Spleen (tissue), 7 donors: ENCODE measurements at regions not wholly inside any gene's neighbourhood (a gene's known extent, or its start where the extent isn't known, plus 50 kb on each side); places are given as distances from the start of the nearest gene placed in this dataset.

Experiments
- CTCF ChIP-seq, 11 experiments: fragments of 200-600 bp in 7 of 11; fragments of 450-650 bp in 4 of 11; sonication (generic) in 4 of 11; IDR thresholded peaks in 8 of 11; conservative IDR thresholded peaks in 3 of 11; 1 replicate in 7 of 11; 2 replicates in 4 of 11; pipeline versions ENCODE4 v1.4.0 to v1.8.0; 2016 to 2021; ENCODE audit warnings: antibody characterized with exemption in 11 of 11, inconsistent platforms in 4 of 11, mild to moderate bottlenecking in 1 of 11
- POLR2A ChIP-seq, 3 donors: fragments of 450-650 bp; IDR thresholded peaks; one replicate each; pipeline ENCODE4 v1.5.1; 2017; ENCODE audit warnings: antibody characterized with exemption in 3 of 3, mild to moderate bottlenecking in 1 of 3
- POLR2AphosphoS5 ChIP-seq, 3 donors: sonication (generic); formaldehyde crosslinking; IDR thresholded peaks; one replicate each; pipeline ENCODE4 v1.5.1; 2017; ENCODE audit warnings: antibody characterized with exemption in 3 of 3
- donor health status: DM: no; HTN: no; CAD: no; lungs with moderate emphysema.
- donor health status: DM: no; HTN: no; CAD: no.
- donor health status: DM: no; HTN: no; CAD: no.

DNA sequence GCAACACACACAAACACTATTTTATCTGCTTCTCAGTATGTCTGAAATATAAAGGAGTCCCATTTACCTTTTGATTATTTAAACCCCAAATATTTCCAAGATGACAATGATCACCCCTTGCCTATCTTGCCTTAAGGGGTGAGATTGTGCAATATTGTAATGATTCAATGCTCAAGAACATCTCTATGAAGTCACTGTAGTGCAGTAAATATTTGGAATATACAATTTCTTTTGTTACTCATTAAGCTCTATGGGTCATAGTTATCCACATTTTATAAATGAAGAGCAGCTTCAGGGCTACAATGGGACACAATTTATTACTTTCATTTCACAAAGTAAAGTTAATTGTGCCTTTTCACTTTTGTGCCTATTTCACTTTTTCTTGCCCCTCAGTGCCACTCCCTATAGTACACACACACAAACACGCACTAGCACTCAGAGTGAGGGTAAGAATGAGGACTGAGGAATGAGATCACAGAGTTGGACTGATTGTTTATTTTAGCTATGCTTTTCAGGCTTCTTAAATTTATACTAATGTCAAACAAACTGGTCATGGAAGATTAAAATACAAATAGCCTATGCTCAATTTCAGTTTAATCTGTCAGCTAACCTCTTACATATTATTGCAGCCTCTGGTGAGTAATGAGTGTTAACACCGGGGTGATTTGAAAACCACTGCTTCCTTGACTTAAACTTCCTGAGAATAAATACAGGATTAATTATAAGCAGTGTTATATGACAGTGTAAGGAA lies 521.0 kb upstream of the B3GALT2 start:
- TF ChIP-seq CTCF (IDR thresholded peaks at IDR 0.05 in 8 of 11, conservative IDR thresholded peaks at IDR 0.05 in 3 of 11) (no peak), POLR2A (IDR thresholded peaks at IDR 0.05) (no peak), POLR2AphosphoS5 (IDR thresholded peaks at IDR 0.05) (no peak)
